Astrocyte of the cerebellum (primary cell): ENCODE measurements at regions not wholly inside any gene's neighbourhood (a gene's known extent, or its start where the extent isn't known, plus 50 kb on each side); places are given as distances from the start of the nearest gene placed in this dataset.

Source experiments
- DNase-seq: peaks from one replicate; pipeline ENCODE4 v3.0.0-alpha.2; 2011; ENCODE audit warnings: low read depth
- H3K4me3 ChIP-seq: 2 replicates; pipeline ENCODE4 v1.5.1; 2011; ENCODE audit warnings: mild to moderate bottlenecking, low read depth, low read length, moderate library complexity
- CTCF ChIP-seq: IDR thresholded peaks from 2 replicates; pipeline ENCODE4 v1.5.1; 2012; ENCODE audit warnings: low read length, low read depth, moderate library complexity, mild to moderate bottlenecking; ENCODE audit errors: missing control alignments
- in situ Hi-C: cut with HindIII; loops from 2 replicates; pipeline ENCODE4 v1.10.0; 2017; ENCODE audit warnings: low sequenced_read_pairs

DNA sequence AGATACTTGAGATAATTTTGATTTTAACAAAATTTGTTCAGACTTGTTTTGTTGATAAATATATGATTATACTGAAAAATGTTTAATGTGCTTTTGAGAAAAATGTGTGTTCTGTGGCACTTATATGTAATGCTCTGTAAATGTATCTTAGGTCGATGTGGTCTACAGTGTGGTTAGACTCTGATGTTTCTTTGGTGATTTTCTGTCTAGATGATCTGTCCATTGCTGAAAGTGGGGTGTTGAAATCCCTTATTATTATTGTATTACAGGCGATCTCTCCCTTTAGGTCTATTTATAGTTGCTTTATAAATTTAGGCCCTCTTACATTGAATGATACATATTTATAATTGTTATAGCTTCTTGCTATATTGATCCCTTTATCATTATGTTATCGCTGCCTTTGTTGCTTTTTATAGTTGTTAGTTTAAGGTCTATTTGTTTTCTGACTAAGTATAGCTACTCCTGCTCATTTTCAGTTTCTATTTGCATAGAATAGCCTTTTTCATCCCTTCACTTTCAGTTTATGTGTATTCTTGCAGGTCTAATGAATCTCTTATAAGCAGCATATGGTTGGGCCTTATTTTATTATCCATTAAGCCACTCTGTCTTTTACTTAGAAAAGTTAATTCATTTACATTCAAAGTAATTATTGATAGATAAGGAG lies 124.3 kb downstream of the MRPS30 start:
- no peak for DNase-seq
- TF ChIP-seq CTCF = no peak
- no peak overlapping the region for H3K4me3 ChIP-seq
- in situ Hi-C loops = no loop called here

DNA sequence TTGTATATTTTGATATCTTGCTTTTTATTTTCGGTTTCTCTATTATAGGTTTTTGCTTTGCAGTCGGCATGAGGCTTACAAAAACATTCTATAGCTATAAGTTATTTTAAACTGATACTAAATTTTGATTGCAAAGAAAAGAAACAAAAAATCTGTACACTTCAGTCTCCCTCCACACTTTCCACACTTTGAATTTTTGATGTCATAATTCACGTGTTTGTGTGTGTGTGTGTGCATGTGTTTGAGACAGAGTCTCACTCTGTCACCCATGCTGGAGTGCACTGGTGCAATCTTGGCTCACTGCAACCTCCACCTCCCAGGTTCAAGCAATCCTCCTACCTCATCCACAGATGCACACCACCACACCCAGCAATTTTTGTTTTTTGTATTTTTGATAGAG lies 124.9 kb downstream of the MRPS30 start:
- DNase-seq = no peak
- no peak for TF ChIP-seq CTCF
- in situ Hi-C loops = no loop called here
- no peak overlapping the region for H3K4me3 ChIP-seq

DNA sequence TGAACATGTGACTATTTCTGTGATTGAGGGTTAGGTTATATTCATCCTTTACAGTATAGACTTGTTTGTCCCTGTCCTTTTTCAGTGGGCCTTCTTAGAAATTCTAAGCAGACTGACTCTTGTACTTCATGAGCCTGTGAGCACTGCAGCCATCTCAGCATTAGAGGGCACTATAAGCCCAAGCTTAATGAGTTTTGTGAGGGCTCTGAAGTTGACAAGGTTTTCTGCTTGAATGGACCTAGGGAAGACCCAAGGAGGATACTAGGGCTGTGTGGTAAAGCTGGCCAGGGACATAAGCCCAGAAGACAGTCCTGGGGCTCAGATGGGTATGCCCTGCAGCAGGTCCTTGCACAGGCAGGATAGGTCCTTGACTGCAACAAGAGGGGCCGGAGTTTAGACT lies 126.5 kb downstream of the MRPS30 start:
- peak; percentile 11 for TF ChIP-seq CTCF
- in situ Hi-C loops = no loop called here
- DNase-seq = no peak
- no peak overlapping the region for H3K4me3 ChIP-seq

DNA sequence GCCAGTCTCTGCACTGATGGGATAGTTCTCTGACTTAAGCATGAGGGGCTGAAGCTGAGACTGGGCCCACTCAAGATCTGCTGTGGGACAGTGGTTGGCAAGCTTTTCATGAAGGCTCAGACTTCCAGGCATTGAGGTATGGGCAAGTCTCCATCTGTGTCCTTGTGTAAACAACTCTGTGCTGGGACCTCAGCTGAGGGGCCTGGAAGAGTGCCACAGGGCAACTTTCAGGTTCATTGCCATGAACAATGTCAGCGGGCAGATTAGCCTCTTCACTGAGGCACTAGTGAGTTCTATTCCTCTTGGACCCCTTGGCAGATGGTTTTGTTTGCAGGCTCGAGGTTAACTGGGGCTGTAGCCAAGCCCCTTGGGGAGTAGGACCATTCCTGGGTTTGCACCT lies 127.1 kb downstream of the MRPS30 start:
- in situ Hi-C loops = no loop called here
- TF ChIP-seq CTCF = no peak

DNA sequence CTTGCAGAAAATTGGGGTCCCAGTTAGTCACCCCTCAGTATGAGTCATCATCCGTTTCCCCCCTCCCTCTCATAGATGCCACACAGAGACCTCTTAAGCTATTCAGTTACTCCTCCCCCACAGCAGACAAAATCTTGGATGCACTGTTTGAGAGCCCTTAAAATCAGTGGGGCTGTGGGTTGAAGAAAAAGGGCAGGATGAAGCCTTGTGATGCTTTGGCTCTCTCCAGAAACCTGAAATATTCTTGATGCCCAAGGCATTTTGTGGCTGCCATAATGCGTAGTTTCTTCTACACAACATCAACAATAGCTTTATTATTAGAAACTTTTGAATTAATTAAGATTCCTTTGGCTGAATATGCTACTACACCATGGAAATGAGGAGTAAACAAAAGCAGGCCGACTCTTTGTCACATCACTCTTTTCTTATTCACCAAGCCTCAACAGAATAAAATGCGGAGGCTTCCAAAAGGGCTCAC lies 133.8 kb downstream of the MRPS30 start:
- peak; percentile 19 for DNase-seq
- TF ChIP-seq CTCF = no peak

More for the DNA sequence above, 127.1 kb downstream of the MRPS30 start:
- no peak overlapping the region for H3K4me3 ChIP-seq
- DNase-seq = no peak

GRCh38 chr5:44943647-44944046 lies 134.9 kb downstream of the MRPS30 start:
- in situ Hi-C loops = loop anchor here (10.0 kb wide), 1 partner anchor 99 kb away; no protein-coding TSS in a partner anchor
- H3K4me3 ChIP-seq = no peak overlapping the region
- TF ChIP-seq CTCF = no peak
- no peak for DNase-seq

More for the DNA sequence above, 133.8 kb downstream of the MRPS30 start:
- no peak overlapping the region for H3K4me3 ChIP-seq
- in situ Hi-C loops = loop anchor here (10.0 kb wide), 1 partner anchor 98 kb away; no protein-coding TSS in a partner anchor
